HCT116 (cell line): ENCODE measurements at regions not wholly inside any gene's neighbourhood (a gene's known extent, or its start where the extent isn't known, plus 50 kb on each side); places are given as distances from the start of the nearest gene placed in this dataset.

ENCODE experiments used
- ATAC-seq: fragments of 200-7000 bp; cut with Tn5 transposase; 2 replicates; pipeline ENCODE4 v1.9.1; 2020; ENCODE audit warnings: mild to moderate bottlenecking, moderate library complexity
- BruUV-seq: library from RNA; stranded (reverse); fragments of 400-500 nt; replicated peaks from 2 replicates; lab custom pipeline; 2021; lab: Mats Ljungman, UMichigan
- CTCF ChIA-PET: fragments of 300-600 bp; sonication (Branson Sonifier 250); formaldehyde crosslinking; loops from one replicate; lab custom pipeline; 2021; ENCODE audit warnings: antibody characterized with exemption; lab: Charles Lee
- POLR2A ChIA-PET: fragments of 300-600, 350-600 bp; sonication (Branson Sonifier 250); formaldehyde crosslinking; loops from one replicate; lab custom pipeline; 2021; ENCODE audit warnings: antibody characterized with exemption; lab: Charles Lee
- RAD21 ChIA-PET, 2 experiments: fragments of 300-600 bp; sonication (Branson Sonifier 250); formaldehyde crosslinking; loops; one replicate each; lab custom pipeline; 2023; ENCODE audit warnings: low total read pairs in 2 of 2; ENCODE audit not compliant: uncharacterized antibody in 2 of 2, unreplicated experiment in 2 of 2, low non-redundant PET in 1 of 2; lab: Charles Lee
- DNase-seq: peaks from one replicate; pipeline ENCODE4 v3.0.0-alpha.2; 2010; ENCODE audit warnings: low read depth, low spot score
- H2AFZ ChIP-seq: fragments of 200-600 bp; shearing (Covaris generic), sonication (generic); 2 replicates; pipeline ENCODE4 v1.6.1; 2017; ENCODE audit warnings: low read depth, mixed run types, mixed read lengths, antibody characterized with exemption, low read length; ENCODE audit not compliant: poor library complexity, severe bottlenecking
- H3K27ac ChIP-seq: 2 replicates; pipeline ENCODE4 v1.5.1; 2012; ENCODE audit warnings: low read depth, low read length
- H3K27me3 ChIP-seq: fragments of 200-600 bp; sonication (generic); 2 replicates; pipeline ENCODE4 v1.6.1; 2016; ENCODE audit warnings: mixed run types, low read length, mixed read lengths; ENCODE audit not compliant: insufficient read depth
- H3K36me3 ChIP-seq, 2 experiments: fragments of 200-500 bp in 1 of 2; fragments of 200-600 bp in 1 of 2; sonication (Bioruptor generic) in 1 of 2; sonication (generic) in 1 of 2; 2 replicates each; pipeline versions ENCODE4 v1.5.1 to v1.6.1; 2014 to 2016; ENCODE audit warnings: low read length in 2 of 2, inconsistent platforms in 1 of 2, mixed read lengths in 1 of 2, mixed run types in 1 of 2; ENCODE audit not compliant: insufficient read depth in 2 of 2, control insufficient read depth in 1 of 2
- H3K4me1 ChIP-seq, 2 experiments: fragments of 200-600 bp in 1 of 2; sonication (generic) in 1 of 2; 2 replicates each; pipeline versions ENCODE4 v1.5.1 to v1.6.1; 2012 to 2017; ENCODE audit warnings: low read length in 2 of 2, inconsistent platforms in 1 of 2, mild to moderate bottlenecking in 1 of 2, mixed read lengths in 1 of 2, mixed run types in 1 of 2, moderate library complexity in 1 of 2; ENCODE audit not compliant: insufficient read depth in 2 of 2, control insufficient read depth in 1 of 2
- H3K4me2 ChIP-seq: fragments of 200-600 bp; sonication (generic); 2 replicates; pipeline ENCODE4 v1.6.1; 2017; ENCODE audit warnings: mixed run types, low read length, mixed read lengths
- H3K4me3 ChIP-seq, 2 experiments: fragments of 200-600 bp in 1 of 2; sonication (generic) in 1 of 2; replicated peaks in 1 of 2; 2 replicates each; pipeline ENCODE4 v1.5.1; 2011 to 2016; ENCODE audit warnings: low read length in 2 of 2, control low read depth in 1 of 2, low read depth in 1 of 2, mild to moderate bottlenecking in 1 of 2, mixed read lengths in 1 of 2, mixed run types in 1 of 2
- H3K79me2 ChIP-seq: fragments of 200-600 bp; sonication (generic); 2 replicates; pipeline ENCODE4 v1.6.1; 2017; ENCODE audit warnings: mild to moderate bottlenecking, mixed run types, low read length, moderate library complexity, mixed read lengths; ENCODE audit not compliant: insufficient read depth
- H3K9ac ChIP-seq: fragments of 200-600 bp; sonication (generic); 2 replicates; pipeline ENCODE4 v1.6.1; 2016; ENCODE audit warnings: low read length, mixed read lengths
- H3K9me2 ChIP-seq: fragments of 200-600 bp; sonication (generic), shearing (Covaris generic); 2 replicates; pipeline ENCODE4 v1.6.1; 2017; ENCODE audit warnings: mixed run types, mild to moderate bottlenecking, moderate library complexity; ENCODE audit not compliant: insufficient read depth
- H3K9me3 ChIP-seq, 2 experiments: fragments of 200-500 bp in 1 of 2; fragments of 200-600 bp in 1 of 2; sonication (Bioruptor generic) in 1 of 2; sonication (generic) in 1 of 2; 2 replicates each; pipeline ENCODE4 v1.6.1; 2014 to 2017; ENCODE audit warnings: low read length in 2 of 2, mixed read lengths in 2 of 2, inconsistent platforms in 1 of 2, low read depth in 1 of 2, mild to moderate bottlenecking in 1 of 2, mixed run types in 1 of 2, moderate library complexity in 1 of 2; ENCODE audit not compliant: control insufficient read depth in 1 of 2, insufficient read depth in 1 of 2
- H4K20me1 ChIP-seq: fragments of 200-600 bp; sonication (generic), shearing (Covaris generic); 2 replicates; pipeline ENCODE4 v1.6.1; 2017; ENCODE audit warnings: mixed run types, mild to moderate bottlenecking, moderate library complexity; ENCODE audit not compliant: insufficient read depth
- CEBPB ChIP-seq: IDR thresholded peaks from 2 replicates; pipeline ENCODE4 v1.6.1; 2012; ENCODE audit warnings: low read depth
- CTCF ChIP-seq, 3 experiments: fragments of 200-600 bp in 1 of 3; sonication (generic) in 1 of 3; IDR thresholded peaks in 2 of 3; conservative IDR thresholded peaks in 1 of 3; 2 replicates each; pipeline ENCODE4 v1.5.1; 2012 to 2017; ENCODE audit warnings: low read depth in 2 of 3, low read length in 2 of 3, antibody characterized with exemption in 1 of 3, borderline replicate concordance in 1 of 3, control low read depth in 1 of 3, mild to moderate bottlenecking in 1 of 3, mixed read lengths in 1 of 3, mixed run types in 1 of 3, moderate library complexity in 1 of 3; ENCODE audit not compliant: insufficient read depth in 1 of 3
- EGR1 ChIP-seq: IDR thresholded peaks from 2 replicates; pipeline ENCODE4 v1.6.1; 2012; ENCODE audit warnings: low read depth
- EZH2 ChIP-seq: fragments of 200-600 bp; sonication (generic); IDR thresholded peaks from 2 replicates; pipeline ENCODE4 v1.6.1; 2017; ENCODE audit warnings: antibody characterized with exemption, mixed run types
- EZH2phosphoT487 ChIP-seq: fragments of 200-600 bp; IDR thresholded peaks from 2 replicates; pipeline ENCODE4 v1.6.1; 2018; ENCODE audit warnings: antibody characterized with exemption, borderline replicate concordance
- FOSL1 ChIP-seq: IDR thresholded peaks from 2 replicates; pipeline ENCODE4 v1.6.1; 2012; ENCODE audit warnings: low read depth
- JUND ChIP-seq: IDR thresholded peaks from 2 replicates; pipeline ENCODE4 v1.6.1; 2012
- MAX ChIP-seq: IDR thresholded peaks from 2 replicates; pipeline ENCODE4 v1.6.1; 2012
- POLR2A ChIP-seq: IDR thresholded peaks from 2 replicates; pipeline ENCODE4 v1.7.0; 2011; ENCODE audit warnings: borderline replicate concordance; ENCODE audit not compliant: insufficient read depth, insufficient read length; ENCODE audit errors: extremely low read depth
- POLR2AphosphoS5 ChIP-seq: IDR thresholded peaks from 2 replicates; pipeline ENCODE4 v1.6.1; 2011; ENCODE audit warnings: mild to moderate bottlenecking, low read depth, low read length, moderate library complexity
- REST ChIP-seq: IDR thresholded peaks from 2 replicates; pipeline ENCODE4 v1.6.1; 2012; ENCODE audit warnings: low read depth
- SP1 ChIP-seq: IDR thresholded peaks from 2 replicates; pipeline ENCODE4 v1.6.1; 2012; ENCODE audit warnings: low read depth
- TCF7L2 ChIP-seq: IDR thresholded peaks from 2 replicates; pipeline ENCODE4 v1.7.0; 2011; ENCODE audit warnings: borderline replicate concordance, inconsistent platforms; ENCODE audit not compliant: insufficient read depth, insufficient read length; ENCODE audit errors: extremely low read depth
- ZFX ChIP-seq: fragments of 450-650 bp; IDR thresholded peaks from 2 replicates; pipeline ENCODE4 v1.6.1; 2017
- intact Hi-C: fragments of 100-400 bp; cut with micrococcal nuclease; formaldehyde crosslinking; loops from 2 replicates; pipeline ENCODE4 v1.10.0; 2022

GRCh38 chr2:100683231-100683630 lies 120.4 kb downstream of the PDCL3 start (continued):
- no peak for TF ChIP-seq CTCF (IDR thresholded peaks at IDR 0.05 in 2 of 3, conservative IDR thresholded peaks at IDR 0.05 in 1 of 3; ENCODE audit: borderline replicate concordance in 1 of 3, insufficient read depth in 1 of 3, low read depth in 2 of 3, low read length in 2 of 3)

GRCh38 chr2:100691846-100692245 lies 128.1 kb upstream of the NPAS2 start:
- intact Hi-C loops: no loop called here
- H3K4me2 ChIP-seq: no peak overlapping the region
- H3K9me2 ChIP-seq: no peaks in the 10 kb centered on the region
- H3K4me3 ChIP-seq: no peak overlapping the region
- ChIA-PET POLR2A (no interaction called here), CTCF (no interaction called here), RAD21 (no interaction called here)
- DNase-seq (no peak), ATAC-seq (no peak)
- H3K9me3 ChIP-seq: peaks cover 0 to 3% of the 10 kb centered on the region in 2 experiments; a peak in 1 of 4 replicates
- H3K9ac ChIP-seq: no peak overlapping the region
- peaks cover 0 to 4% of the 10 kb centered on the region in 2 experiments; a peak in 1 of 4 replicates for H3K4me1 ChIP-seq
- H3K36me3 ChIP-seq: no peaks in the 10 kb centered on the region
- H3K27me3 ChIP-seq: no peaks in the 10 kb centered on the region
- H3K27ac ChIP-seq: no peak overlapping the region
- H4K20me1 ChIP-seq: no peaks in the 10 kb centered on the region
- BruUV-seq: no TSS peak
- H3K79me2 ChIP-seq: no peaks in the 10 kb centered on the region
- TF ChIP-seq EGR1 (no peak), JUND (no peak), SP1 (no peak)
- no peak overlapping the region for H2AFZ ChIP-seq

GRCh38 chr2:100692381-100692780 lies 127.6 kb upstream of the NPAS2 start:
- H3K9me2 ChIP-seq: no peaks in the 10 kb centered on the region

More at GRCh38 chr2:100692381-100692780, 127.6 kb upstream of the NPAS2 start:
- peaks cover 0 to 3% of the 10 kb centered on the region in 2 experiments; a peak in 1 of 4 replicates for H3K9me3 ChIP-seq
- no peak overlapping the region for H3K27ac ChIP-seq
- TF ChIP-seq POLR2A (no peak), REST (no peak), EZH2 (no peak), SP1 (no peak), POLR2AphosphoS5 (no peak), JUND (no peak), FOSL1 (no peak), CEBPB (no peak), MAX (no peak), TCF7L2 (no peak), ZFX (no peak), EZH2phosphoT487 (no peak)
- TF ChIP-seq, all 23 proteins: peak for 0
- no peaks in the 10 kb centered on the region for H4K20me1 ChIP-seq
- H3K36me3 ChIP-seq: no peaks in the 10 kb centered on the region
- peaks cover 0 to 4% of the 10 kb centered on the region in 2 experiments; a peak in 1 of 4 replicates for H3K4me1 ChIP-seq
- H2AFZ ChIP-seq: no peak overlapping the region
- H3K79me2 ChIP-seq: no peaks in the 10 kb centered on the region
- intact Hi-C loops: no loop called here
- no TSS peak for BruUV-seq
- no peak overlapping the region for H3K9ac ChIP-seq
- RAD21 ChIA-PET: no interaction called here
- H3K4me3 ChIP-seq: no peak overlapping the region
- H3K27me3 ChIP-seq: no peaks in the 10 kb centered on the region
- no peak for ATAC-seq
- CTCF ChIA-PET: no interaction called here
- DNase-seq: no peak
- H3K4me2 ChIP-seq: no peak overlapping the region
- POLR2A ChIA-PET: no interaction called here
